NOMO-1 treated with dmso at 0.1 percent for 144 hours (cell line): ENCODE measurements at regions not wholly inside any gene's neighbourhood (a gene's known extent, or its start where the extent isn't known, plus 50 kb on each side); places are given as distances from the start of the nearest gene placed in this dataset.
"Not testable (repeated sequence)": the region's sequence is repeated elsewhere in the genome, so short reads cannot be mapped to it uniquely, and the experiment has no call there.

ENCODE experiments used
- DNase-seq: peaks from one replicate; lab custom pipeline; 2025; ENCODE audit not compliant: unreplicated experiment; lab: John Stamatoyannopoulos, UW

- DNase-seq, result no peak
Observed at GRCh38 chr10:109663122-109663521, 260.2 kb downstream of the XPNPEP1 start.

- DNase-seq, result not testable (repeated sequence)
Observed at GRCh38 chr10:109652612-109653011, 270.7 kb downstream of the XPNPEP1 start.

- no peak for DNase-seq
Observed at GRCh38 chr10:109650228-109650627, 273.1 kb downstream of the XPNPEP1 start.

GRCh38 chr10:109647627-109648026, 275.7 kb downstream of the XPNPEP1 start:
- DNase-seq, result no peak

- DNase-seq, result no peak
Observed at GRCh38 chr10:109633846-109634245, 289.5 kb downstream of the XPNPEP1 start.

GRCh38 chr10:109633017-109633416, 290.3 kb downstream of the XPNPEP1 start:
- not testable (repeated sequence) for DNase-seq

- no peak for DNase-seq
Observed at GRCh38 chr10:109624939-109625338, 298.4 kb downstream of the XPNPEP1 start.

GRCh38 chr10:109622566-109622965, 300.7 kb downstream of the XPNPEP1 start:
- no peak for DNase-seq

GRCh38 chr10:109620396-109620795, 302.9 kb downstream of the XPNPEP1 start:
- DNase-seq, result no peak

GRCh38 chr10:109619914-109620313, 303.4 kb downstream of the XPNPEP1 start:
- DNase-seq, result no peak

GRCh38 chr10:109618748-109619147, 304.6 kb downstream of the XPNPEP1 start:
- no peak for DNase-seq

- DNase-seq, result no peak
Observed at GRCh38 chr10:109618301-109618700, 305.0 kb downstream of the XPNPEP1 start.

- no peak for DNase-seq
Observed at GRCh38 chr10:109616359-109616980, 306.8 kb downstream of the XPNPEP1 start.

- DNase-seq, result not testable (repeated sequence)
Observed at GRCh38 chr10:109595356-109595755, 328.0 kb downstream of the XPNPEP1 start.

- no peak for DNase-seq
Observed at GRCh38 chr10:109593682-109594081, 329.6 kb downstream of the XPNPEP1 start.

- DNase-seq, result no peak
Observed at GRCh38 chr10:109592391-109592790, 330.9 kb downstream of the XPNPEP1 start.

GRCh38 chr10:109591601-109592000, 331.7 kb downstream of the XPNPEP1 start:
- no peak for DNase-seq

GRCh38 chr10:109588259-109588658, 335.1 kb downstream of the XPNPEP1 start:
- no peak for DNase-seq

GRCh38 chr10:109587366-109587765, 335.9 kb downstream of the XPNPEP1 start:
- no peak for DNase-seq

- DNase-seq, result no peak
Observed at GRCh38 chr10:109556399-109556798, 366.9 kb downstream of the XPNPEP1 start.

GRCh38 chr10:109542050-109542603, 381.2 kb downstream of the XPNPEP1 start:
- DNase-seq, result not testable (repeated sequence)

GRCh38 chr10:109534193-109534592, 389.1 kb downstream of the XPNPEP1 start:
- no peak for DNase-seq

- DNase-seq, result no peak
Observed at GRCh38 chr10:109529258-109529657, 394.1 kb downstream of the XPNPEP1 start.
